ENCODE measurements at regions not wholly inside any gene's neighbourhood (a gene's known extent, or its start where the extent isn't known, plus 50 kb on each side); places are given as distances from the start of the nearest gene placed in this dataset.
"Not testable (repeated sequence)": the region's sequence is repeated elsewhere in the genome, so short reads cannot be mapped to it uniquely, and the experiment has no call there.

- peaks cover 8% of the 10 kb centered on the region for H3K4me1 ChIP-seq (ENCODE audit: control insufficient read depth, insufficient read depth, low read length)
- no peak overlapping the region for H3K4me3 ChIP-seq (ENCODE audit: low read length)
- H3K9ac ChIP-seq (ENCODE audit: low read length), result no peak overlapping the region
- H3K36me3 ChIP-seq (ENCODE audit: control insufficient read depth, insufficient read depth, low read length, severe bottlenecking), result no peaks in the 10 kb centered on the region
- no peaks in the 10 kb centered on the region for H3K9me3 ChIP-seq (ENCODE audit: control insufficient read depth, low read length)
- DNase-seq (ENCODE audit: low read depth), result no peak
- no peaks in the 10 kb centered on the region for H3K27me3 ChIP-seq (replicated peaks; ENCODE audit: control insufficient read depth, insufficient read depth, low read length)
Measured at GRCh38 chr3:101998256-101998926, 149.1 kb downstream of the NFKBIZ start.

GRCh38 chr3:101999177-101999779, 150.0 kb downstream of the NFKBIZ start:
- Histone ChIP-seq H3K4me1 (ENCODE audit: control insufficient read depth, insufficient read depth, low read length) (peaks cover 8% of the 10 kb centered on the region), H3K9ac (ENCODE audit: low read length) (no peak overlapping the region), H3K4me3 (ENCODE audit: low read length) (no peak overlapping the region), H3K9me3 (ENCODE audit: control insufficient read depth, low read length) (no peaks in the 10 kb centered on the region), H3K36me3 (ENCODE audit: control insufficient read depth, insufficient read depth, low read length, severe bottlenecking) (no peaks in the 10 kb centered on the region), H3K27me3 (replicated peaks; ENCODE audit: control insufficient read depth, insufficient read depth, low read length) (no peaks in the 10 kb centered on the region)
- DNase-seq (ENCODE audit: low read depth), result no peak

- no peak overlapping the region for H3K9ac ChIP-seq (ENCODE audit: low read length)
- H3K36me3 ChIP-seq (ENCODE audit: control insufficient read depth, insufficient read depth, low read length, severe bottlenecking), result no peaks in the 10 kb centered on the region
- DNase-seq (ENCODE audit: low read depth), result no peak
- H3K27me3 ChIP-seq (replicated peaks; ENCODE audit: control insufficient read depth, insufficient read depth, low read length), result no peaks in the 10 kb centered on the region
- H3K4me1 ChIP-seq (ENCODE audit: control insufficient read depth, insufficient read depth, low read length), result peaks cover 11% of the 10 kb centered on the region
- no peak overlapping the region for H3K4me3 ChIP-seq (ENCODE audit: low read length)
- no peaks in the 10 kb centered on the region for H3K9me3 ChIP-seq (ENCODE audit: control insufficient read depth, low read length)
Measured at GRCh38 chr3:102000620-102001209, 151.4 kb downstream of the NFKBIZ start.

GRCh38 chr3:102002056-102002455, 152.7 kb downstream of the NFKBIZ start:
- DNase-seq (ENCODE audit: low read depth), result no peak
- Histone ChIP-seq H3K4me1 (ENCODE audit: control insufficient read depth, insufficient read depth, low read length) (peaks cover 24% of the 10 kb centered on the region), H3K36me3 (ENCODE audit: control insufficient read depth, insufficient read depth, low read length, severe bottlenecking) (no peaks in the 10 kb centered on the region), H3K9ac (ENCODE audit: low read length) (no peak overlapping the region), H3K27me3 (replicated peaks; ENCODE audit: control insufficient read depth, insufficient read depth, low read length) (no peaks in the 10 kb centered on the region), H3K9me3 (ENCODE audit: control insufficient read depth, low read length) (no peaks in the 10 kb centered on the region), H3K4me3 (ENCODE audit: low read length) (no peak overlapping the region)

DNA sequence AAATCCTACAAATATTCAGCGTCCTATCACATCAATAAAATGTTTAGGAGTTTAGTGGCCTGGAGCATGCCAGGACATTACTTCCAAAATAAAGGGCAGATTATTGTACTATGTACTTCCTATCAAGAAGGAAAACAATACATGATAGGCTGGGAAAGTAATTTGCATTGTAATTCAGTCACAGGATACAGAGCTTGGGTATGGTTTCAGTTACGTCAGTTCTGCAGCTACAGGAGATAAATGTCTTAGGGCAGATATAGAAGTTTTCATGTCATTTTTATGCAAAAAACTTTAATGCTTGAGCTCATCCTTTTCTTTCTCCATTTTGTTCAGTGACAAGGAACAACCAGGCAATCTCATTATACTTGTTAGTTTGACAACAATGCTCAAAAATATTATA, 155.2 kb downstream of the NFKBIZ start:
- no peaks in the 10 kb centered on the region for H3K27me3 ChIP-seq (replicated peaks; ENCODE audit: control insufficient read depth, insufficient read depth, low read length)
- H3K4me1 ChIP-seq (ENCODE audit: control insufficient read depth, insufficient read depth, low read length), result peaks cover 19% of the 10 kb centered on the region
- H3K9ac ChIP-seq (ENCODE audit: low read length), result no peak overlapping the region
- no peak for DNase-seq (ENCODE audit: low read depth)
- no peak overlapping the region for H3K4me3 ChIP-seq (ENCODE audit: low read length)
- H3K9me3 ChIP-seq (ENCODE audit: control insufficient read depth, low read length), result no peaks in the 10 kb centered on the region
- no peaks in the 10 kb centered on the region for H3K36me3 ChIP-seq (ENCODE audit: control insufficient read depth, insufficient read depth, low read length, severe bottlenecking)

- no peaks in the 10 kb centered on the region for H3K27me3 ChIP-seq (replicated peaks; ENCODE audit: control insufficient read depth, insufficient read depth, low read length)
- no peaks in the 10 kb centered on the region for H3K9me3 ChIP-seq (ENCODE audit: control insufficient read depth, low read length)
- peaks cover 19% of the 10 kb centered on the region for H3K4me1 ChIP-seq (ENCODE audit: control insufficient read depth, insufficient read depth, low read length)
- no peak overlapping the region for H3K4me3 ChIP-seq (ENCODE audit: low read length)
- no peaks in the 10 kb centered on the region for H3K36me3 ChIP-seq (ENCODE audit: control insufficient read depth, insufficient read depth, low read length, severe bottlenecking)
- H3K9ac ChIP-seq (ENCODE audit: low read length), result no peak overlapping the region
- DNase-seq (ENCODE audit: low read depth), result no peak
Measured at GRCh38 chr3:102005551-102005950, 156.2 kb downstream of the NFKBIZ start.

GRCh38 chr3:102006812-102007485, 157.6 kb downstream of the NFKBIZ start:
- Histone ChIP-seq H3K36me3 (ENCODE audit: control insufficient read depth, insufficient read depth, low read length, severe bottlenecking) (no peaks in the 10 kb centered on the region), H3K4me3 (ENCODE audit: low read length) (peak overlapping the region; percentile 47), H3K9me3 (ENCODE audit: control insufficient read depth, low read length) (no peaks in the 10 kb centered on the region), H3K27me3 (replicated peaks; ENCODE audit: control insufficient read depth, insufficient read depth, low read length) (no peaks in the 10 kb centered on the region), H3K4me1 (ENCODE audit: control insufficient read depth, insufficient read depth, low read length) (peaks cover 19% of the 10 kb centered on the region), H3K9ac (ENCODE audit: low read length) (peak overlapping the region; percentile 62)
- DNase-seq (ENCODE audit: low read depth), result peak; percentile 85

DNA sequence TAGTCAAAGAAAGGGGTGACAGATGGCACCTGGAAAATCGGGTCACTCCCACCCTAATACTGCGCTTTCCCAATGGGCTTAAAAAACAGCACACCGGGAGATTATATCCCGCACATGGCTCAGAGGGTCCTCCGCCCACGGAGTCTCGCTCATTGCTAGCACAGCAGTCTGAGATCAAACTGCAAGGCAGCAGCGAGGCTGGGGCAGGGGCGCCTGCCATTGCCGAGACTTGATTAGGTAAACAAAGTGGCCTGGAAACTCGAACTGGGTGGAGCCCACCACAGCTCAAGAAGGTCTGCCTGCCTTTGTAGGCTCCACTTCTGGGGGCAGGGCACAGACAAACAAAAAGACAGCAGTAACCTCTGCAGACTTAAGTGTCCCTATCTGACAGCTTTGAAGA, 159.1 kb downstream of the NFKBIZ start:
- not testable (repeated sequence) for DNase-seq (ENCODE audit: low read depth); H3K4me3 ChIP-seq (ENCODE audit: low read length); H3K27me3 ChIP-seq (replicated peaks; ENCODE audit: control insufficient read depth, insufficient read depth, low read length); H3K36me3 ChIP-seq (ENCODE audit: control insufficient read depth, insufficient read depth, low read length, severe bottlenecking); H3K9ac ChIP-seq (ENCODE audit: low read length); H3K9me3 ChIP-seq (ENCODE audit: control insufficient read depth, low read length)
- peaks cover 19% of the 10 kb centered on the region for H3K4me1 ChIP-seq (ENCODE audit: control insufficient read depth, insufficient read depth, low read length)

GRCh38 chr3:102016417-102016816, 167.1 kb downstream of the NFKBIZ start:
- DNase-seq (ENCODE audit: low read depth), result no peak
- Histone ChIP-seq H3K36me3 (ENCODE audit: control insufficient read depth, insufficient read depth, low read length, severe bottlenecking) (no peaks in the 10 kb centered on the region), H3K4me3 (ENCODE audit: low read length) (no peak overlapping the region), H3K27me3 (replicated peaks; ENCODE audit: control insufficient read depth, insufficient read depth, low read length) (no peaks in the 10 kb centered on the region), H3K9ac (ENCODE audit: low read length) (no peak overlapping the region), H3K4me1 (ENCODE audit: control insufficient read depth, insufficient read depth, low read length) (no peaks in the 10 kb centered on the region), H3K9me3 (ENCODE audit: control insufficient read depth, low read length) (peaks cover 4% of the 10 kb centered on the region)

GRCh38 chr3:102017784-102018183, 168.5 kb downstream of the NFKBIZ start:
- Histone ChIP-seq H3K9me3 (ENCODE audit: control insufficient read depth, low read length) (peaks cover 4% of the 10 kb centered on the region), H3K4me3 (ENCODE audit: low read length) (no peak overlapping the region), H3K36me3 (ENCODE audit: control insufficient read depth, insufficient read depth, low read length, severe bottlenecking) (no peaks in the 10 kb centered on the region), H3K9ac (ENCODE audit: low read length) (no peak overlapping the region), H3K4me1 (ENCODE audit: control insufficient read depth, insufficient read depth, low read length) (no peaks in the 10 kb centered on the region), H3K27me3 (replicated peaks; ENCODE audit: control insufficient read depth, insufficient read depth, low read length) (no peaks in the 10 kb centered on the region)
- no peak for DNase-seq (ENCODE audit: low read depth)

DNA sequence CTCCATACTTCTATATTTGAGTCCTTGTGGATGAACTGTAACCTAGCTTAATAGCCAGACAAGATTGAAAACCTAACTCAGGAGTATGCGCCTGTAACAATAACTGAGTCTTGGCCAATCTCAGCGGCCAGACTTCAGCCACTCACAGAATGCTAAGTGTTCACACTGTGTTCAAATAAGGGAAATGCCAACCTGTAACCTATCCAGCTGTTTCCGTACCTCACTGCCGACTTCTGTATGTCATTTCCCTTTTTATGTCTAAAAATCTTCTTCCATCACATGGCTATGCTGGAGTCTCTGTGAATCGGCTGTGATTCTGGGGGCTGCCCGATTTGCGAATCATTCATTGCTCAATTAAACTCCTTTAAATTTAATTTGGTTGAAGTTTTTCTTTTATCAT, 169.2 kb downstream of the NFKBIZ start:
- H3K4me3 ChIP-seq (ENCODE audit: low read length), result no peak overlapping the region
- DNase-seq (ENCODE audit: low read depth), result no peak
- no peak overlapping the region for H3K9ac ChIP-seq (ENCODE audit: low read length)
- H3K27me3 ChIP-seq (replicated peaks; ENCODE audit: control insufficient read depth, insufficient read depth, low read length), result no peaks in the 10 kb centered on the region
- no peaks in the 10 kb centered on the region for H3K4me1 ChIP-seq (ENCODE audit: control insufficient read depth, insufficient read depth, low read length)
- H3K9me3 ChIP-seq (ENCODE audit: control insufficient read depth, low read length), result peaks cover 4% of the 10 kb centered on the region
- no peaks in the 10 kb centered on the region for H3K36me3 ChIP-seq (ENCODE audit: control insufficient read depth, insufficient read depth, low read length, severe bottlenecking)

Data from adipocyte (in vitro differentiated cells).